Hepatocyte (in vitro differentiated cells): ENCODE measurements at regions not wholly inside any gene's neighbourhood (a gene's known extent, or its start where the extent isn't known, plus 50 kb on each side); places are given as distances from the start of the nearest gene placed in this dataset.

Source experiments
- DNase-seq: peaks from one replicate; pipeline ENCODE4 v3.0.0-alpha.2; 2016; ENCODE audit warnings: low spot score
- H2AFZ ChIP-seq: fragments of 200-600 bp; sonication (generic); 2 replicates; pipeline ENCODE4 v1.6.0; 2016; ENCODE audit warnings: antibody characterized with exemption, mild to moderate bottlenecking
- H3K27ac ChIP-seq: fragments of 200-600 bp; sonication (generic); 2 replicates; pipeline ENCODE4 v1.5.1; 2016; ENCODE audit warnings: mild to moderate bottlenecking
- H3K27me3 ChIP-seq: fragments of 200-600 bp; sonication (generic); 2 replicates; pipeline ENCODE4 v1.6.1; 2016
- H3K36me3 ChIP-seq: fragments of 200-600 bp; sonication (generic); replicated peaks from 2 replicates; pipeline ENCODE4 v1.5.1; 2016; ENCODE audit warnings: low read depth; ENCODE audit not compliant: insufficient read depth
- H3K4me1 ChIP-seq: fragments of 200-600 bp; sonication (generic); 2 replicates; pipeline ENCODE4 v1.5.1; 2016; ENCODE audit warnings: mild to moderate bottlenecking, moderate library complexity; ENCODE audit not compliant: insufficient read depth
- H3K4me2 ChIP-seq: fragments of 200-600 bp; sonication (generic); 2 replicates; pipeline ENCODE4 v1.6.0; 2016
- H3K4me3 ChIP-seq: fragments of 200-600 bp; sonication (generic); 2 replicates; pipeline ENCODE4 v1.5.1; 2016; ENCODE audit warnings: mild to moderate bottlenecking
- H3K79me2 ChIP-seq: fragments of 200-600 bp; sonication (generic); 2 replicates; pipeline ENCODE4 v1.6.0; 2017; ENCODE audit warnings: mild to moderate bottlenecking
- H3K9me2 ChIP-seq: fragments of 200-600 bp; sonication (generic); replicated peaks from 2 replicates; pipeline ENCODE4 v1.6.0; 2017; ENCODE audit warnings: mild to moderate bottlenecking; ENCODE audit not compliant: insufficient read depth
- H3K9me3 ChIP-seq: fragments of 200-600 bp; sonication (generic); 2 replicates; pipeline ENCODE4 v1.5.1; 2016; ENCODE audit warnings: low read depth, mild to moderate bottlenecking
- H4K20me1 ChIP-seq: fragments of 200-600 bp; sonication (generic); 2 replicates; pipeline ENCODE4 v1.6.0; 2016; ENCODE audit warnings: mild to moderate bottlenecking; ENCODE audit not compliant: insufficient read depth, poor library complexity, severe bottlenecking
- CTCF ChIP-seq: fragments of 200-600 bp; sonication (generic); IDR thresholded peaks from 2 replicates; pipeline ENCODE4 v1.5.1; 2016; ENCODE audit warnings: antibody characterized with exemption, mild to moderate bottlenecking; ENCODE audit not compliant: poor library complexity
- EZH2 ChIP-seq: fragments of 200-600 bp; sonication (generic); IDR thresholded peaks from 2 replicates; pipeline ENCODE4 v1.6.1; 2016; ENCODE audit warnings: antibody characterized with exemption, mild to moderate bottlenecking, borderline replicate concordance
- EZH2phosphoT487 ChIP-seq: fragments of 200-600 bp; sonication (generic); IDR thresholded peaks from one replicate; pipeline ENCODE4 v1.6.1; 2018; ENCODE audit warnings: antibody characterized with exemption, mild to moderate bottlenecking, low read depth, moderate library complexity; ENCODE audit not compliant: unreplicated experiment, severe bottlenecking
- WGBS: methylation state at CpG from one replicate; pipeline ENCODE4 v1.1.6; 2016; ENCODE audit warnings: low lambda C conversion rate; ENCODE audit errors: missing lambda C conversion rate; 5-methylcytosine and 5-hydroxymethylcytosine counted together

GRCh38 chr5:101271945-101272344 is 368.9 kb upstream of the ST8SIA4 start:
- Histone ChIP-seq H3K27me3 (no peaks in the 10 kb centered on the region), H3K36me3 (no peaks in the 10 kb centered on the region), H3K79me2 (no peaks in the 10 kb centered on the region), H3K4me2 (no peak overlapping the region), H3K9me2 (no peaks in the 10 kb centered on the region), H2AFZ (no peak overlapping the region), H3K9me3 (no peaks in the 10 kb centered on the region), H4K20me1 (no peaks in the 10 kb centered on the region), H3K4me1 (no peaks in the 10 kb centered on the region), H3K27ac (no peak overlapping the region), H3K4me3 (no peak overlapping the region)
- DNase-seq = no peak
- TF ChIP-seq EZH2phosphoT487 (no peak), EZH2 (no peak), CTCF (no peak)
- 84% methylated on average over 2 of the region's 2 CpGs for whole genome bisulfite sequencing

- H3K9me3 ChIP-seq = no peaks in the 10 kb centered on the region
- 72% methylated on average over 2 of the region's 2 CpGs for WGBS
- no peaks in the 10 kb centered on the region for H3K9me2 ChIP-seq
- H3K27ac ChIP-seq = no peak overlapping the region
- no peak overlapping the region for H2AFZ ChIP-seq
- DNase-seq = no peak
- H3K4me1 ChIP-seq = no peaks in the 10 kb centered on the region
- H4K20me1 ChIP-seq = no peaks in the 10 kb centered on the region
- no peaks in the 10 kb centered on the region for H3K36me3 ChIP-seq
- TF ChIP-seq CTCF (no peak), EZH2 (no peak), EZH2phosphoT487 (no peak)
- H3K27me3 ChIP-seq = no peaks in the 10 kb centered on the region
- H3K4me2 ChIP-seq = no peak overlapping the region
- H3K4me3 ChIP-seq = no peak overlapping the region
- no peaks in the 10 kb centered on the region for H3K79me2 ChIP-seq
Observed at GRCh38 chr5:101271416-101271815, 368.3 kb upstream of the ST8SIA4 start.

GRCh38 chr5:101260857-101261256 is 357.8 kb upstream of the ST8SIA4 start:
- Histone ChIP-seq H3K4me1 (peaks cover 9% of the 10 kb centered on the region), H4K20me1 (no peaks in the 10 kb centered on the region), H3K4me2 (peak overlapping the region; percentile 65), H3K9me2 (no peaks in the 10 kb centered on the region), H2AFZ (no peak overlapping the region), H3K27ac (peak overlapping the region; percentile 76), H3K4me3 (no peak overlapping the region), H3K27me3 (no peaks in the 10 kb centered on the region), H3K36me3 (no peaks in the 10 kb centered on the region), H3K9me3 (peaks cover 4% of the 10 kb centered on the region), H3K79me2 (no peaks in the 10 kb centered on the region)
- TF ChIP-seq CTCF = no peak
- no peak for TF ChIP-seq EZH2
- no peak for TF ChIP-seq EZH2phosphoT487
- WGBS = 52% methylated on average over 9 of the region's 9 CpGs
- DNase-seq = peak; percentile 60

GRCh38 chr5:101253096-101253495 is 350.0 kb upstream of the ST8SIA4 start:
- Histone ChIP-seq H3K9me2 (no peaks in the 10 kb centered on the region), H3K79me2 (no peaks in the 10 kb centered on the region), H3K27ac (no peak overlapping the region), H3K4me2 (no peak overlapping the region), H3K9me3 (no peaks in the 10 kb centered on the region), H4K20me1 (no peaks in the 10 kb centered on the region), H3K27me3 (no peaks in the 10 kb centered on the region), H3K36me3 (no peaks in the 10 kb centered on the region), H3K4me3 (no peak overlapping the region), H3K4me1 (no peaks in the 10 kb centered on the region), H2AFZ (no peak overlapping the region)
- 70% methylated on average over 4 of the region's 4 CpGs for WGBS
- no peak for DNase-seq
- TF ChIP-seq EZH2phosphoT487 (no peak), CTCF (no peak), EZH2 (no peak)
